C1 segment of cervical spinal cord (tissue), 14 donors: ENCODE measurements at regions not wholly inside any gene's neighbourhood (a gene's known extent, or its start where the extent isn't known, plus 50 kb on each side); places are given as distances from the start of the nearest gene placed in this dataset.

Experiments
- DNase-seq, 14 donors: peaks; one replicate each; lab custom pipeline; 2025; lab: John Stamatoyannopoulos, UW

DNA sequence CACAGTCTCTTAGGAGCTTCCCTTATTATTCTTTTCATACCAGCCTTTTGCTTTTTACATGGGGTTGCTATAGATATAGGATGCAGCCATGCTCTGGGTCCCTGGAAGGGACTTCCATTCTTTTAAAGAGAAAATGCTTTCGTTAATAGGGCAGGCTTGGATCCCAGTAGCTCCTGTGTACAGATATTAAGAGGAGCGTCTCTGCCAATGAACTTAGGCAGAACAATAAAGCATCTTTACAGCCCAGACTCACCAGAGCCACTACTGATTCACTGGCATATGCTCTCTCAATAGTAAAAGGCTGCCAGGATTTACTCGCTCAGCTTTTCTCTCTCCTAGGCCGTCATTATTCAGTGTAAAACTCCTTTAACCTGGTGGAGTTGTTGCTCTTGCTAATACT, 1385.4 kb upstream of the PIK3C3 start:
- DNase-seq = no peak

DNA sequence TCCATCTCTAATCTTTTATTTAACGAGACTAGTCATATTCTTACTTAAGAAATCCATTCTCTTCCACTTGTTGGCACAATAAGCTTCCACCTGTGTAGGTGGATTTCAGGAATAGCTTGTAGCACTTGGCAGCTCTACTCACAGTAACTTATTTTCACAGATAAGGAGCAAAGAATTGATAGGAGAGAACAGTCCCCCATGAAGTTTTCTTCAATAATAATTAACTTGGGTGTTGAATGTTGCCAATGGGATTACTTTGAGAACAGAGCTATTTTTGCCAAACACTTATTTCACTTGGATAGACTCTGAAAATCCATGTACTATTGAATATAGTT, 1388.6 kb upstream of the PIK3C3 start:
- DNase-seq = no peak

DNA sequence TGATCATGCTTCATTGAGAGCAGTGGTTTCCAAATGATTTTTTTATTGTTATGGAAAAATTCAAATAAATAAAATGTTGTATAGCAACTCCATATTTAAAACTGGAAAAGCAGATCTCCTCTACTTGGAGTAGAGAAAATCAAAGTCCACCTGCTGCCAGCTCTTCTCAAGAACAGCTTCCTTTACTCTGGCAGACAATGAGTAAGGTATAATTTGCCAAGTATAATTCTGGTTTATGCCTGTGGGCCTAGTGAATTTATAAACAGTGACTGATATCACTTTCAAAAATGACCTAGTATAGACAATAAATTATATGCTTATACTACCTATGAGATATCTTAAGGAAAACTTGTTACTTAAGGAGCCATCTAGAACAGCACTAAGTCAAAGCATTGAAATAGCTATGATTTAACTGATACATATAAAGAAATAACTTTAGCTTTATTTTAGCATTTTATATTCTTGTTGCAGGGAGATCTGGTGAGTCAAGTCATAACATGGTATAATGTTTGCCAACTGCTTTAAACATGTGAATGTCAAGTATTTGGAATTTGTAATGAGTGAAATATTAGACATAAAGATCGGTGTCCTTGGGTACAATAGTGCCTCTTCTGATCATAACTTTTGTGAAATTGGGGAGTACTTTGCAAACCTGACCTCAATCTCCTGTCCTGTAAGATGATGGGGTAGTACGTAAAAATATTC, 1389.1 kb upstream of the PIK3C3 start:
- no peak for DNase-seq

DNA sequence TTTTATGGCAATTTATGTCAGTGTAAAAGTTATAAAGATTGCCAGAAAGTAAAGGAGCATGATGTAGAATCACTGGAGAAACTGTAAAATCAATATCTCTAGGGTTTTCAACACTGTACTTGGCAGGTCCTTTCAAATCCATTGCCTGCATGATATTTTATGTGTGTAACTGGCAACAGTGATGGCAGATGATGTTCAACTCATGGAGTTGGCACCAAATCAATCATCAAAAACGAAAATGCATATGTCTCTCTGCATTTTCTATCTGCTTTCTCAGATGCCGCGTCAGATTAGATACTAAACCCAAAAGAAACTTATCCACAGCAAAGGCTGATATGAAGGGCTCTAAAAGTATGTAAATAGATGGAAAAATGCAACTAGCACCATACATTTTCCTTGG, 1395.5 kb upstream of the PIK3C3 start:
- DNase-seq = no peak

DNA sequence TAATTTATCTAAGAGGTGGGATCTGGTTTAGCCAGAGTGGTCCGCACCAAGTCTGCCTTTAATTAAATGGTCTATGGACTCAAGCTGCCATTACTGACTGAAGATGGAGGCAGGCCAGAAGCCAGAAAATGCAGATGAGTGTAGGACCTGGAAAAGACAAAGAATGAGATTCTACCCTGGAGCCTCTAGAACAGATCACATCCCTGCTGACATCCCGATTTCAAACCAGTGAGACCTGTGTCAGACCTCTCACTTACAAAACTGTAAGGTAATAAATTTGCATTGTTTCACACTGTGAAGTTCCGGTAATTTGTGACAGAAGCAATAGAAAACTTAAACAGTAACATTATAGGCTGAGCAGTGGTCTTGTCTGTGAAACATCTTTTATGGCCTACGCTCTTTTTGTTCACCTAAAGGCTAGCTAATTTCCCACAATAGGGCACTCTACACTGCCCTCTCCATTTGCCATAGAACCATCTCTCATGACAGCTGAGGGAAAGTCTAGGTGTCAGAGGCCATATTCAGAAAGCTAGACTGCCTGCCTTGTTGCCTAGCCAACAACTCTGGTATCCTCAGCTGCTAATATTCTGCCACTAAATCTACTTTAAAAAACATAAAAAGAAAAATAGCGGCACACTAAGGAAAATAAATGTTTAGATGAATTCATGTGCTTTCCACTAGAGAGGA, 1396.2 kb upstream of the PIK3C3 start:
- DNase-seq = no peak

DNA sequence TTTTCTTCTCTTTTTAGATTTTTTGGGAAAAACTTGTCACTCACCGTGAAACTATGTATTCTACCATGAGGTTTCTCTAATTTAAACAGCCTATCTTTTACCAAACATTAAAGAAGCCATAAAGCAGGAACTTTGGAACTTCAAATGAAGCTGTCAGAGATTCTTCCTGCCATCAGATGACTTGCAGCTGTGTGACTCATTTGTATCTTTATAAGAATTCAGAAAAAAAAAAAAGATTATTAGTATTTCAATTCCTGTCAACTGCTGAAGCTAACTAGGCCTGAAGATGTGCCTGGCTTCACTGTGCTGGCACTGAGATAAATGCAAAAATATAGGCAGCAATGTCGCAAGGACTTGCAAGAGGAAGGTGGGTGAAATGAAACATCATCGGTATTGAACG, 1399.1 kb upstream of the PIK3C3 start:
- no peak for DNase-seq

DNA sequence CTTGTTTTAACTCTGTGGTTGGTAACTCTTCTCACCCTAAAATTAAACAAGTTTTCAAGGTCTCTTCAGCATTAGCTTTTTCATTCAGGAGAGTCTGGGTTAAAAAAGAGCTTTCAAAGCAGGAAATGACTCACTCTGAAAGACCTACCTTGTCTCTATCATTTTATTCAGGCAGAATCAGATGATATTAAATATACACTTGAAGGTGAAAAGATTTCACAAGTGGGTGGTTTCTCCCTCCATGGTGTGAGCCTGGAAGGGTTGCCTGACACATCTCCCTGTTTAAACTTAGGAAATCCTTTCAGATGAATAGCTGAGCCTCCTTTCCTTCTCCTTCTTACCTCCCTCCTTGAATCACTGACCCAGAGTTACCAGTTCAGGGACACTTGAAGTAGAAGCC, 1402.0 kb upstream of the PIK3C3 start:
- no peak for DNase-seq

DNA sequence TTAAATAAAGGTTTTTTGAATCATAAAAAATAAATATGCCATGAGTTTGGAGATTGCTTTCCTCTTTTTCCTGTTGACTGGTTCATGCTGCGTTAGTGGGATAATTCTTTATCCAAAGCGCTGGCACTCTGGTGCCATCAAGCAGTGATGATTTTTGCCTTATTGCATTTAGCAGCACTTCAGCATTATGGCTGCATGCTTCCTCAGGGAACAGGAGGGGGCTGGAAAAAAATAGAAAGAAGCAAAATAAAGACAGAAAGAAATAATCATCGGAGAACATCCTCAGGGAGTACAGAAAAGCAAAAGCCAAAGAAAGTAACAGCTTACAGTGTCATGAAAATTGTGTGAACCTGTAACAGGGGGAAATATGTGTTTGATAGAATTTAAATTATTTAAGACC, 1408.2 kb upstream of the PIK3C3 start:
- no peak for DNase-seq

DNA sequence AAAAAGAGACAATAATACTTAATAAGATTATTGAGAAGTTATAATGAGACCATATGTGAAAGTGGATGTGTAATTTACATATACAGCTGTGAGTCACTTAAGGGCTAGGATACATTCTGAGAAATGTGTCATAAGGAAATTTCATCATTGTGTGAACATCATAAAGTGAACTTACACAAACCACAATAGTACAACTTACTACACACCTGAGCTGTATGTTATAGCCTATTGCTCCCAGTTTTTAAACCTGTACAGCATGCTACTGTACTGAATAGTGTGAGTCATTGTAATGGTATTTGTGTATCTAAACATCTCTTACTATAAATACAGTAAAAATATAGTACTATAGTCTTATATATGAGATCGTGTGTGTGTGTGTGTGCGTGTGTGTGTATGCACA, 1420.3 kb upstream of the PIK3C3 start:
- no peak for DNase-seq

DNA sequence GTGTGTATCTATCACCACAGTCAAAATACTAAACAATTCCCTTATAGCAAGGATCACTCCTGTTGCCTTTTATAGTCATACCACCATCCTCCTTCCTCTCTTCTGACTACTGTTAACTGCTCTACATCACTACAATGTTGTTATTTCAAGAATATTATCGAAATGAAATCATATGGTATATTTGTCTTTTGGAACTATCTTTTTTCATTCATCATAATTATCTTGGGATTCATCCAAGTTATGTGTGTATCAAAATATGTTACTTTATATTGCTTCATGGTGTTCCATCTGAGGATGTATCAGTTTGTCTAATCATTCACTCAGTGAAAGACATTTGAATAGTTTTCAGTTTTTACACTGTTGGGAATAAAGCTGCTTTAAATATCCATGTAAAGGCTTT, 1423.0 kb upstream of the PIK3C3 start:
- DNase-seq = no peak

DNA sequence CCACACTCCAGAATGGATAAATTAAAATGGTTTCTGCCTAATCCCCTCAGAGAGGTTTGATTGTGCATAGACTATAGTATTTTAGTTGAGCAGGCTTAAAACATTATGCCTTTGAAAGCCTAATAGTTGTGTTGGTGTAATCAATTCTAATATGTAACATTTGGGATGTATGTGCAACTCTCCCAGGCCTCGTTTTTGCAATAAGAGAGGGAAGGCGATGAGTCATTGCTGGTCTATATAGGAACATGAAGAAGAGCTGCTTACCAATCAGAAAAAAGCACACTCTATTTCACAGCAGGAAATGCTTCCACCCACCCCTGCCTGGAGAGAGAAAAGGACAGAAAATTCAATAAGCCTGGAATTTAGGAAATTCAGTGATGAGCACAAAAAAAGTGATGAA, 1424.0 kb upstream of the PIK3C3 start:
- no peak for DNase-seq

DNA sequence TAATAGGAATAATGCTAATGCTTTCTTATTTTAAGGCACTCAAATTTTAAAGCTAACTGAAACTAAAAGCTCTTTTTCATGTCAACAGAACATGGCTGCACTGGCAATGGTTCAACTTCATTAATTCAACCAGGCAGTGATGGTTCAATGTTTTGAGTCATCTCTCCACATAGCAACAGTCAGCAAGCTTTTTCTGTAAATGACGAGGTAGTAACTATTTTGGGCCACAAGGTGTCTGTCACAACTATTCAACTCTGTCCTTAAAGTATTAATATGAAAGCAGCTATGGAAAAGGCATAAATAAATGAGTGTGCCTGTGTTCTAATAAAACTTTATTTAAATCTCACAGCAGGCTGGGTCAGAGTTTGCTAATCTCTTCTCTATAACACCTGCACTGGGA, 1425.6 kb upstream of the PIK3C3 start:
- DNase-seq = no peak

DNA sequence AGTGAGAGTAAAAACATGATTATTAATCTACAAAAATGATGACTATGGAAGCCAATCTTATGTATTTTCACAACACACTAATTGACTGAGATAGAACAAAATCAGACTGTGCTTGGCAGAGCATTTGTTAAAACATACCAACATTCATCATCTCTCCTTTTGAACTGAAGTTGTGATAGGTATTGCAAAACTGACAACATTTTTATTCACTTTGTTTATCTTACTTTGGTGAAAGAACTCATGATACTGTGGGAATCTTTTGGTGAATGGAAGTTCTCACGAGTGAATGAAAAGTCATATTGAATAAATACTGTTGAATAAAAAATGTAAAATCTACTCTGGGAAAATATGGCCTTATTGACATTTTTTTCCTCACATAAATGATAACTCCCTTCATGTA, 1430.2 kb upstream of the PIK3C3 start:
- DNase-seq = no peak

DNA sequence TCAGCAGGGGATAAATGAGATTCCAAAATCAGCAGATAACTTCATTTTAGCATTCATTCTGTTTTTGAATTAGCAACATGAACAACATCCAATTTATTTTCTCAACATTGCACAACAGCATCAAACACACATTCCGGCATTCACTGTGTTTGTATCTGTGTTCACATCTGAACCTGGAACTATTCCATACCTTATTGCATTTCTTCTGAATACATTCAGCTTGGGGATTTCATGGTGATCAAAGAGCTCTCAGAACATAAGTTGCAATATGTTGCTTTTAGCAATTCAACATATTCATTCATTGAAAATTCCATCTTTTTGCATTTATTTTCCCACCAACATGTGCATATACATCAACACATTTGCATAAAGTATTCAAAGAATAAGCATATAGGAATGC, 1431.7 kb upstream of the PIK3C3 start:
- DNase-seq = no peak

DNA sequence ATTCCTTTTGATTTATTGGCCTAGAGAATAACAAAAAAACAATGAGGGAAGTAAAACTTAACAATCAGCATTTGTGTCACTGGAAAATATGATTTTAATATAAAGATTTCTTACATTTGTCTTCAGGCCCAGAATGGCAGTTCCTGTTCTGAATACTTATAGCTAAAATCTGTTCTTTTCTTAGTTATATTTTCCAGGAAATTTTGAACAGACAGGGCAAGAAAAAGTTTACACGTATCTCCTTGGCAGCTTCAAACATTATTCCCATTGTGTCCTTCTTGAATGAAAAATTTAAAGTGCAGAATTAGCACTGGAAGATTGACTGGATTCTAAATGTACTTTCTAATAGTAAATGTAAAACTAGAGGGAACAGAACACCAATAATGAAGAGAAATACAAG, 1454.0 kb upstream of the PIK3C3 start:
- no peak for DNase-seq

DNA sequence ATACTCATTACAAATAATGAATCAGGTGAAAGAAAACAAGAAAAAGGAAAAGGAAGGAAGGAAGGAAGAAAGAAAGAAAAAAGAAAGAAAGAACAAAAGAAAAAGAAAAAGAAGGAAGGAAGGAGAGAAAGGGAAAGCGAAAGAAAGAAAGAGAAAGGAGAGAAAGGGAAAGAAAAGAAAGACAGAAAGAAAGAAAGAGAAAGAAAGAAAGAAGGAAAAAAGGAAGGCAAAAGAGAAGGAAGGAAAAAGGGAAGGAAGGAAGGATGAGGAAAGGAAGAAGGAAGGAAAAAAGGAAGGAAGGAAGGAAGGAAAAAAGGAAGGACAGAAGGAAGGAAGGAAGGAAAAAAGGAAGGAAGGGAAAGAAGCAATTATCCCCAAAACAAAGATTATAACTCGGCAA, 1460.4 kb upstream of the PIK3C3 start:
- DNase-seq = no peak

DNA sequence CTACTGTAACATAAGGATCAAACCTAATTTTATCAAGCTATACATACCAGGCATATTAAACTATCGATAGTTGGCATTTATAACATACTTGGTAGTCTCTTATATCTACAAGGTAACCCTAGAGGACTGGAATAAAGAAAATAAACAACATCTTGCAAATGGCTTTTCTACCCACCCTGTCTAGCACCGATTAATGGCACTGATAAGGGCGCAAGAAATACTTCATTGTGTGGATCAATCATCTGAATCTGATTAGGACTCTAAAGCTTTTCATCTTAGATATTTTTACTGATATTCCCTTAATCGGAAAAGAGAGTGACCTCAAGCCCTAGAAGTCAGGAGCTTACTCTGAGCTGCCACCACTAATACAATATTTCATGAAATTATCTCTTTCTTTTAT, 1461.7 kb upstream of the PIK3C3 start:
- no peak for DNase-seq

DNA sequence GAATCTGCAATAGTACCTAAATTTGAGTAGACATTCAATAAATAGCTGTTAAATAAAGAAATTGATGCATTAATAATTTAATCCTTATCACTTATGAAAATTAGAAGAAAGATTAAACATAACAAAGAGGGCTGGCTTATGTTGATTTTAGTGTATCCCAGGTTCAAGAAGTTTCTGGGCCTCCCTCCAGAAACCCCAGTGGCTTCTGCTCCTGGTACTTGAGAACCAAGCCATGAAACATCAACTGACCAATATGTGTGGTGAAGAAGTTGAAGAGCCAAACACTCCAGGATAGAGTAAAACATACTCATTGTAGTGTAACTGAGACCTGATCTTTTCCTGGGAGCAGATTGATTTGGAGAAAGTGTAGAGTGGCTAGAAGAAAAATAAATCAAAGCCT, 1465.7 kb upstream of the PIK3C3 start:
- no peak for DNase-seq

DNA sequence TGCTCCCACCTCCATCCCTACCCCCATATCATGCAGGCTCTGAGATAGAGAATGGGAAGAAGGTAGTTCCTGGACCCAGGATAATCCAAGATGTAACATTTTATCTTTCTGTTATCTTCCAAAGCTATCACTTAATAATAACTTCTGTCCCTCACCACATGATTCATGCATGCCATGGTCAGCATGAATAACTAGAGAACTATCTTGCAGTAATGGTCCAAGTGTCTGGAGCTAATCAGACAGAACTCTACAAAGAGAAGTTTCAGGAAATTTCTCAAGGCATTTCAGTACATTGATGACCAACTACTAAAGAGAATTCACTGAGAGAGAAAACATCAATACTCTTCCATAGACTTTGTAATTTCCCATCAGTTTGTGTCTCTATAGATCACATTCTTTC, 1469.7 kb upstream of the PIK3C3 start:
- no peak for DNase-seq

DNA sequence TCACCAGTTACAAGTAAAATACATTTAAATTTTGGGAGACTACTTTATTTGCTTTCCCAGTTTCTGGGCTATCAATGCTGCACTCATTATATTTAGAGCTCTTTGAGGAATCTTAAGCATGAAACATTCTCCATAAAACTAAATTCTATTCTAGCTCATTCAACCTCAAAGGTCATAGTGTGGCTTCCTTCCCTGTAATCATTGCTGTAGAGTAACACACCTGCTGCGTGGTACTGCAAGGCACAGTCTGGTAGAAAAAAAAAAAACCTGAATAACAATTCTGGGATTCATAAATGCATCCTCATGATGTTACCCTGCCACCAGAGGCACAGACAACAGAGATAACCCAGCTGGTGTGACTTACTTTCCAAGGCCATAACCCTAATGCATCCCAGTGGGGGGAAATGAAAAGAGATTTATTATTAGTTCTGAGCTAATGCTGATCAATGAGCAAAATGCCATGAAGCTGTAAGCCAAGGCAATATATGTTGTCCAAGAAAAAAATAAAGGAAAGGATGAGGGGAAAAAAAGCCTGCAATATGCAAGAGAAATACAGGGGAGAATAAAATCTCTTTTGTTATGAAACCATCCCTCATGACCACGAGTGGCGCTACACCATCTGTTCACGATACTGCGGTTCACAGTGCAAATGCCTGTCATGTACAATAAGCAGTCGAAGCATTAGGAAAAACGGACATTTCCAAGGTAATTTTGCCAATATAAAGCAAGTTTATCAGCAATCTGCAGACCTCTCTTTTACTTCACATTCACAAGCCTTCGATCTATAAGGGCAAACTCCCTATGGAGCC, 1481.6 kb upstream of the PIK3C3 start:
- DNase-seq = no peak

DNA sequence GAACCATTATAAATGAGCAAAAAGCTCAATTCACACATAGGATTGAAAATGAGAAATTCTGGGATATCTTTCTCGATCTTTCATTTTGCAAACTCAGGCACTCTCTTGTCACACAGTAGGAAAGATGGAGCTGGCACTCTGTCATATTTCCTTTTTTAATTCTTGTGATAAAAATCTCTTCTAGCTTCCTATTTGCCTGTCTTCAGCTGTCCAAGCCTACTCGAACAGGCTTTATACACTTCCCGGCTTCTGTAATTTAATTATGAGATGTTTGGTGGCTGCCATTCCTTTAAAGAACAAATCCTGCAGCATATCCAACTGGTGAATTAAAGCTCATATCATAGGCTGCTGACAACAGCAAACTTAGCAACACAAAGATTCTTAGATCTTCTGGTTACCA, 1484.3 kb upstream of the PIK3C3 start:
- no peak for DNase-seq

DNA sequence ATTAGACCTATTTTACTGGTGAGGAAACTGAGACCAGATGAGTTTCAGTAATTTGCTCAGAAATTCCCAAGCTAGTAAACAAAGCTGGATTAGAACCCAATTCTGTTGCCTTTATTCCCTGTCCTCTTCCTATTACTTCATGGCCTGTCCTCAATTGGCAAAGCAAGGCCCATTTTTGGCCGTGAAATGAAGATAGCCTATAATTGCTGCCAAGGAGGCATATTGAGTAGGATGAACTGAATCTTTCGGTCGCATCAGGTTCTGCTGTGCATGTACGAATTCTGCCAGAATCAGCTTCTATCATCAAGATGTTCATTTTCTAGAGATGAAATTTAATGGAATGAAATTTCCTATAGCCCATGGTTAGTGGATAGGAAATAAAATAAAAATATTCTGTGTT, 1485.2 kb upstream of the PIK3C3 start:
- peak in 1 of 14 donors; percentile 72 for DNase-seq

DNA sequence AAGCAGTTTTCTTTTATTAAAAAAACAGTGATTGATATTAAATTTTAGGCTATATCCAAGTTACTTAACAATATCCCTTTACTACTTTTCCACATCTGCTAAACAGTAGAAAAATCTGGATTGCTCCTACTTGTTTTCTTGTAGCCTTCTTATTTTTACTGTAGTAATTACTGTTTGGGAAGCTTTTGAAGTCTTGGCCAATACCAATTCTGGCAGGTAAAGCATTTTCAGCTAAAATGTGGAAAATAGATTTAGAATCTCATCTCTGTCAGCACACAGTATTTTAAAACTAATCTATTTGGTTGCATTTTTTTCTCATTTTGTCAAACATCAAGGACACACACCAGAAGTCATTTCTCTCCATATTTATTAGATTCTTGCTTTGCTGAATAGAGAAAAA, 1485.7 kb upstream of the PIK3C3 start:
- peak in 1 of 14 donors; percentile 28 for DNase-seq
